HG03066 (cell line): ENCODE measurements at regions not wholly inside any gene's neighbourhood (a gene's known extent, or its start where the extent isn't known, plus 50 kb on each side); places are given as distances from the start of the nearest gene placed in this dataset.

Source experiments
- ATAC-seq: cut with Tn5 transposase; IDR thresholded peaks from one replicate; pipeline ENCODE4 v1.9.1; 2021; ENCODE audit warnings: low read depth; ENCODE audit not compliant: unreplicated experiment

- no peak for ATAC-seq
Measured at GRCh38 chr5:105993027-105993426, 1677.7 kb downstream of the EFNA5 start.

DNA sequence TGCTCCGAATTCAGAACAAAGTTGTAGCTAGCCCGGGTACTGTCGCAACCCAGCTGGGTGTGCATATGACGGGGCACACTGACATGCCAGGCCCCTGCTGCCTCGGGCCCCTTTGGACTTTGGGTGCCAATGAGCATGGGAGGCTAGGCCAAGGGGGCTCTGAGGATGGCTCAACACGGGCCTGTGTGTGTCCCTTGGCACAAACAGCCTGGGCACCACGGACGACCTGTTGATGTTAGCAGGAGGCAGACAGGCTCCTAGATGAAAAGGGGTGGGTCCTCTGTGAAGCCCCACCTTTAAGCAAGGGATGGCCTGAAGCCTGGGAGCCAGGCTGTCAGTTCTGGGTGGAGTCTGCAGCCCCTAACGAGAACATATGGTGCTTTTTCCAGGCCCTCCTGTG lies 1688.2 kb downstream of the EFNA5 start:
- no peak for ATAC-seq

DNA sequence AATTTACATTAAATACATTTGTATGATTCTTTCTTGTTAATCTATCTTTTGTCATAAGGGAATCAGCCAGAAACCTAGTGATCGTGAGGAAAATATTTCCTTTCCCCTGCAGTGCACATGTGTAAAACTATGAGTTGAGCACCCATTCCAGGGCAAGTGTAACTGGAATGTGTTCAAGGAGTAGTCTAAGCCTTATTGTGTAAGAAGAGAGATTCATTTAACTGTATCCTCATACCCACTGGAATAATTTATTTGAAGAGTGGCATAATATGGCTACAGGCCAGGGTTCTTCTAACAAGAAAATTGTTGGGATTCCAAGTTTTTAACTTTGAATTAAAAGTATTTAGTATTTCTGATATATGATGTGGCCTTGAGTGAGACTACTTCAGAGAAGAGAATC lies 1692.7 kb downstream of the EFNA5 start:
- ATAC-seq, result no peak

DNA sequence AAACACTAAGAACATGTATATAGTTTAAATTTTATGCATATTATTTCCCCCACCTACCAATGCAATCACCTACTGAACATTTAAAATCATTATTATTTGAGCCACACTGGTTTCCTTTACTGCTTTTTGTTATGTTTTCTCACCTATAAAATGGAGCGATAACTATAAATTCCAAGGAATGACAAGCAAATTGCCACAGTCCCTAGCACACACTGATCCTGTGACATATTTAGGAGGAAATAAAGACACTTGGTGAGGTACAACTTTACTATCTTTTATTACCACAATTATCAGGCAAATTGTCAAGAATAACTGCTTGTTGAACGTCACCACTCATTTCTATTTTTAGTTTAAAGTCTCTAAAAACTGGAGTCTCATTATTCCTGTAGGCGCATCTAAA lies 1693.6 kb downstream of the EFNA5 start:
- no peak for ATAC-seq

DNA sequence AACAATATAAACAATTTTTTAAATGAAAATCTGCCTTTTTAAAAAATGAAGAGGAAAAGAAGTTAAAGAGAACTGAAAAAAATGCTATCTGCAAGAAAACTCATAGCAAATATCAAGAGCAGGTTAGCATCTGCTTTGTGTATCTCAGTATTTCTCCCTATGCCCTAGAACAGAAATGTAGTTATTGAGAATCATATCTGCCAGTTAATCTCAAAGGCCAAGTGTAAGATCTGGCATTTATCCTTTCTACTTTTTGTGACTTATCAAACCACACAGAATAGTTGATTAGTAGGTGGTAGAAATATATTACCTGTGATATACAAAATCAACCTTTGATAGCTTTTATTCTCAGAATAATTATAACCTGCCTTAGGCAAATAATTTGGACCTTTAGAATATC lies 1699.8 kb downstream of the EFNA5 start:
- no peak for ATAC-seq

GRCh38 chr5:105968981-105969380 lies 1701.8 kb downstream of the EFNA5 start:
- ATAC-seq, result no peak

DNA sequence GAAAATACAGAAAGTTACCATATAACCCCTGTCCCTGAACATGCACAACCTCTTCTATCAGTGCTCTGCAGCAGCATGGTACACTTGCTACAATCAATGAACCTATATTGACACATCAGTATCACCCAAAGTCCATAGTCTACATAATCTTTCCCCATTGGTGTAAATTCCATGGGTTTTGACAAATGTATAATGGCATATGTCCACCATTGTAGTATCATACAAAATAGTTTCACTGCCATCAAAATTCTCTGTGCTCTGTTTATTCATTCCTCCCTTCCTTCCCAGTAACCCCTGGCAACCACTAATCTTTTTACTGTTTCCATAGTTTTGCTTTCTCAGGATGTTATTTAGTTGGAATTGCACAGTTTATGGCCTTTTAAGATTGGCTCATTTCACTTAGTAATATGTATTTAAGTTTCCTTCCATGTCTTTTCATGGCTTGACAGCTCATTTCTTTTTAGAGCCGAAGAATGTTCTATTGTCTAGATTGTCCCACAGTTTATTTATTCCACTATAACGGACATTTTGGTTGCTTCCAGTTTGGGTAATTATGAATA lies 1707.0 kb downstream of the EFNA5 start:
- ATAC-seq, result no peak

GRCh38 chr5:105961572-105961971 lies 1709.2 kb downstream of the EFNA5 start:
- ATAC-seq, result no peak

GRCh38 chr5:105956456-105957196 lies 1714.1 kb downstream of the EFNA5 start:
- ATAC-seq, result no peak

GRCh38 chr5:105954341-105954740 lies 1716.4 kb downstream of the EFNA5 start:
- ATAC-seq, result no peak

DNA sequence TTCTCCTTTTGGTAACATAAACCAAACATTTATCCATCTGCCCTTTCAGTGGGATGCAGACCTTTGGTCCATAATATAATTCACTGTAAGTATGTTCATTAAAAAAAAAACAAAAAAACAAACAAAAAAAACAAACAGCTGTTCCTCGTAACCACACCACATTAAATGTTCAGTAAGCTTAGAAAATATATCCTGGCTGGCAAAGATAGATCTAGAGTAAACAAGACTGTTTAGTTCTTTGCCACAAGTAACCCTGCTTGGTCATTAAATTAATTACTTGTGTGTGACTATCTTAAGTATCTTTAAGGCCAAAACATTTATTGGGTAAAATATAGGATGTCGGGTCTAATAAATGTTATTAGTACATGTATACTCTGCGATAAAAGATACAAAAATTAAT lies 1717.1 kb downstream of the EFNA5 start:
- no peak for ATAC-seq

DNA sequence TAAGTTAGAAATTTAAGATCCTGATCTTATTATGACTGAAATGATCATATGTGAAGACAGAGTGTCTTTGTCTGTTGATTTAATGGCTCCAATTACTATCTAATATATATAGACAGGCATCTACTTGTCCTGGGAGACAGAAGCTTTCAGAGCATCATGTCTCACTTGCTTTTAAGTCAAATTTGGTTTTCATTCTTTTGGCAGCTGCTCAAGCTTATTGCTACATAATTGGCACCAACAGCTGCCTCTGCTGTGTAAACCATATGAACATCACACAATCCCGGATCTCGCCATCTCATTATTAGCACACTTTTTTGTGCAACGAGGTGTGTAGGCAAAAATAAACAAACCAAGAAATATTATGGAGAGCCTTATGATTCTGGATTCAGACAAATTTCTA lies 1717.9 kb downstream of the EFNA5 start:
- ATAC-seq, result no peak

GRCh38 chr5:105947461-105947860 lies 1723.3 kb downstream of the EFNA5 start:
- no peak for ATAC-seq

DNA sequence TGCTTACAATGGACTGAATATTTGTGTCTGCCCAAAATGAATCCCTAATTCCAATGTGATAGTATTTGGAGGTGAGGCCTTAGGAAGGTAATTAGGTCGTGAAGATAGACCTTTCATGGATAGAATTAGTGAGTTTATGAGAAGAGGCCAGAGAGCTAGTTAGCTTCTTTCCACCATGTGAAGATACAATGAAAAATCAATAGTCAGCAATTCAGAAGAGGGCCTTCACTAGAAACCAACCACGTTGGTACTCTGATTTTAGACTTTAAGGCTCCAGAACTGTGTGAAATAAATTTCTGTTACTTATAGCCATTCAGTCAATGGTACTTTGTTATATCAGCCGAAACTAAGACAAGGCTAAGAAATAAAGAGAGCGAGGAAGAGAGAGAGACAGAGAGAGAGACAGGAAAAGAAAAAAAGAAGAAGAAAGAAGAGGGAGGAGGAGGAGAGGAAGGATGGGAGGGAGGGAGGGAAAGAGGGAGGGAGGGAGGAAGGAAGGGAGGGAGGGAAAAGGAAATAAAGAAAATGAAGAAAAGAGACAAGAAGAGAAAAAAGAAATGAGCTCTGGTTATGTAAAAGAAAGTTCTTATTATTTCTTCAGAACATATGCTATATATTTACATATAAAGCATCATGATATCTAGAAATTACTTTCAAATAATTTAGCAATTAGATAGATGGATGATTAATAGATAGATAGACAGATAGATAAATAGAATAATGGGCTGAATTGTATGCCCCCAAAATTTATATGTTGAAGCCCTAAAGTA lies 1725.3 kb downstream of the EFNA5 start:
- no peak for ATAC-seq

- ATAC-seq, result no peak
Measured at GRCh38 chr5:105940181-105940580, 1730.6 kb downstream of the EFNA5 start.

DNA sequence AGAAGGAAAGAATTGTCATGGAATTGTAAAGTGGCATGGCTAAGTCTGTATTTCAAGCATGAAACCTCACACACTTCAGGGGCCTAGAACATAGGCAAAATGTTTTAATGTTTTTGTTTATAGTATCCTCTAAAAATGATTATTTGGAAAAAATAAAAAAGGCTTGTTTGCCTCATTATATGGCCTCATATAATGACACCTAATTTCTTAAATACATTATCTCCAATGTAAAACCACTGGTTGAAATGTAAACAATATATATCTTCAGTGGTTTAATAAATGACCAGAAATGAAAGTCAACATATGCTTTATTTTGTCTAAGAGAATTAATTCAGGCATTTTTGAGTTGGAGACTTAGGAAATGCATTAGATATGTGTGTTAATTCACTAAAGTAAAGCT lies 1736.6 kb downstream of the EFNA5 start:
- ATAC-seq, result no peak

DNA sequence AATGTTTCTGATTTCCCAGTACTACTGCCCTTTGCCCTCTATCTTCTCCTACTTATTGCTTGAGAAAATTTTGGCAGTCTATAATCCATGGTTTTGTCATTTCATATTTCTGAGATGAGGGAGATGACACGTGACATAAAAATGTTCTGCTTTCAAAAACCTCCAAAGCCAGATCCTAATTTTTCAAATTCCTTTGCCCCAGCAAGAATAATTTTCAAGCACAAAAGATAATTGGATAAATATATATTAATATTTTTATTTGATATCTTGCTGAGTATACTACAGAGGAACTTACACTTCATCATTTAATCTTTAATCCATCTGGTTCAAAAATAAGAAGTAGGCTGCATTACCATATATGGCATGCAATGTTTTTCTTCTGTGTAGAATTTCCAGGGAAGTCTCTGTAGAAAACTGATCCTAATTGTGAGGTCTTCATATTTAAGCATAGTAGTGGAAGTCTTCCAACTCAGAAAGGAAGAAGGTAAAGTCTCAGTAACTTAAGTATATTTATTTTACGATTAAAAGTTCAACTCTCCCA lies 1738.8 kb downstream of the EFNA5 start:
- no peak for ATAC-seq

- no peak for ATAC-seq
Measured at GRCh38 chr5:105929858-105930257, 1740.9 kb downstream of the EFNA5 start.

DNA sequence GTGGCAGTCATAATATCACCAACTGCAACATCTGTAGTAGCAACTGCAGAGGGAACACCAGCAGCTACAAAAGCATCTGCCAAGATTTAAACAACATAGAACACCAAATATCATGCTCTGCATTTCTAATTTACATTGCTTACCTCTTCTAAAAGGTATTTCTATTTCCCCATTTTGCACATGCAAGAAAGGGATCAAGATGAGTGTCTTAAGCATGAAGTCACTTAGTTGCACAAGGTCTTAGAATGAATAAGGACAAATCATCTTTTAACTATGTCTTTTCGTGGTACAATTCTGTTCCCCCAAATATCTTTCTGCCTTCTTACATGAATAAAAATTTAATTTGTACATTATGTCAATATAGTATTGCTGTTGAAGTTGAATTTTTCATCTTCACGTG lies 1746.4 kb downstream of the EFNA5 start:
- no peak for ATAC-seq

DNA sequence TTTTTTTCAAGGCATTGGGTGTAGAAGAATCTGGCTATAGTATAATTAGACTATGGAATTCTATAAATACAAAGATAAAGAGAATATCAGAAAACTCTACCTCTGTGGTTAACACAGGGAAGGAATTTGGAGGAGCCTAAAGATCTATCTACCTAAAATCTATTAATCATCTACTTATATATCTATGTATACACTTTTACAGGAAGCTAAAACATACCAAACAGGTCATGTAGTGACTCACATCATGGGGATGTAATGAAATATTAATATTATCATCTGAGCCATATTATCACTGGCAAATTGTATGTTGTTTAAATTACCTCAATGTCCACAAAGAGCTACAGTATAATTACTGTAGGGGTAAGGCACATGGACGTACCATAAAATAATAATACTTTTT lies 1748.2 kb downstream of the EFNA5 start:
- no peak for ATAC-seq

- ATAC-seq, result no peak
Measured at GRCh38 chr5:105922080-105922479, 1748.7 kb downstream of the EFNA5 start.

DNA sequence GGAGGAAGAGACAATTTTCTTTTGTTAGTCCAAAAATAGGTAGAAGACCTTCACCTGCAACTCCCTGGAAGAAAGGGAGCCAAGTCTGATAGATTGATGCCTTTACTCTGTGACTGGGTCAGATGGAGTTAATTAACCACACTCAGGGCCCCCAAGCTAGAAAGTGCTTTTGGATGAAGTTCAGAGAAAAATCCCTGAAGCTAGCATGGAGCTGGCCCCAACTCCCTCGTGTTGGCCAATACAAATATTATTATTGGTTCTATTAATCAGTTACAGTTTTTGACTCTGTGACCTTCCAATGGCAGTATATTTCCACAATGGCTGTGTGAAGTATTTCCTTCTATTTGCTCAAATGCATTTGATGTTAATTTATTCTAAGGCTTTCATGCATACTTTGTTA lies 1753.5 kb downstream of the EFNA5 start:
- ATAC-seq, result no peak
